ENCODE measurements at regions not wholly inside any gene's neighbourhood (a gene's known extent, or its start where the extent isn't known, plus 50 kb on each side); places are given as distances from the start of the nearest gene placed in this dataset.

GRCh38 chr2:58876126-58876525, 635.0 kb upstream of the FANCL start:
- no peak for DNase-seq
- no peak overlapping the region for H3K4me3 ChIP-seq (ENCODE audit: low read length)
- H3K36me3 ChIP-seq (ENCODE audit: control insufficient read depth, insufficient read depth, low read length): no peaks in the 10 kb centered on the region
- Mint-ChIP-seq H3K27me3 (ENCODE audit: insufficient read depth) (no peaks in the 10 kb centered on the region), H3K9me3 (no peaks in the 10 kb centered on the region), H3K36me3 (ENCODE audit: low read depth) (no peaks in the 10 kb centered on the region), H3K4me3 (no peak overlapping the region), H3K4me1 (peaks cover 2% of the 10 kb centered on the region), H3K27ac (no peak overlapping the region)
- H3K9ac ChIP-seq (ENCODE audit: extremely low read depth, low read length, poor library complexity, severe bottlenecking): no peak overlapping the region
- peaks cover 5% of the 10 kb centered on the region for H3K4me1 ChIP-seq (ENCODE audit: control insufficient read depth, insufficient read depth, low read length)
- no peaks in the 10 kb centered on the region for H3K9me3 ChIP-seq (ENCODE audit: control insufficient read depth, low read length)
- 92% methylated on average over 2 of the region's 2 CpGs; no CpG with 5 or more reads in 1 of the 2 experiments for WGBS, 2 experiments (ENCODE audit: insufficient coverage in 1 of 2, insufficient read length in 1 of 2)
- H3K27me3 ChIP-seq (ENCODE audit: control insufficient read depth, insufficient read depth, low read length, poor library complexity, severe bottlenecking): no peaks in the 10 kb centered on the region
- no peak overlapping the region for H3K27ac ChIP-seq (ENCODE audit: low read depth, low read length)
- no peak for TF ChIP-seq CTCF (conservative IDR thresholded peaks at IDR 0.05)

- peaks cover 2% of the 10 kb centered on the region for H3K4me1 Mint-ChIP-seq
- Histone ChIP-seq H3K4me1 (ENCODE audit: control insufficient read depth, insufficient read depth, low read length) (peaks cover 5% of the 10 kb centered on the region), H3K36me3 (ENCODE audit: control insufficient read depth, insufficient read depth, low read length) (no peaks in the 10 kb centered on the region), H3K9me3 (ENCODE audit: control insufficient read depth, low read length) (no peaks in the 10 kb centered on the region), H3K4me3 (ENCODE audit: low read length) (no peak overlapping the region), H3K9ac (ENCODE audit: extremely low read depth, low read length, poor library complexity, severe bottlenecking) (no peak overlapping the region), H3K27ac (ENCODE audit: low read depth, low read length) (no peak overlapping the region), H3K27me3 (ENCODE audit: control insufficient read depth, insufficient read depth, low read length, poor library complexity, severe bottlenecking) (no peaks in the 10 kb centered on the region)
- DNase-seq: no peak
- no peak overlapping the region for H3K27ac Mint-ChIP-seq
- no peak for TF ChIP-seq CTCF (conservative IDR thresholded peaks at IDR 0.05)
- H3K4me3 Mint-ChIP-seq: no peak overlapping the region
- no peaks in the 10 kb centered on the region for H3K9me3 Mint-ChIP-seq
- no peaks in the 10 kb centered on the region for H3K27me3 Mint-ChIP-seq (ENCODE audit: insufficient read depth)
- 77 to 85% methylated on average over 4 of the region's 4 CpGs for WGBS, 2 experiments (ENCODE audit: insufficient coverage in 1 of 2, insufficient read length in 1 of 2)
- H3K36me3 Mint-ChIP-seq (ENCODE audit: low read depth): no peaks in the 10 kb centered on the region
Observed at GRCh38 chr2:58875436-58875835, 634.3 kb upstream of the FANCL start.

- 93 to 100% methylated on average over 2 to 4 of the region's 4 CpGs for WGBS, 2 experiments (ENCODE audit: insufficient coverage in 1 of 2, insufficient read length in 1 of 2)
- H3K36me3 Mint-ChIP-seq (ENCODE audit: low read depth): no peaks in the 10 kb centered on the region
- no peaks in the 10 kb centered on the region for H3K27me3 Mint-ChIP-seq (ENCODE audit: insufficient read depth)
- H3K27ac Mint-ChIP-seq: no peak overlapping the region
- no peak overlapping the region for H3K4me3 ChIP-seq (ENCODE audit: low read length)
- H3K36me3 ChIP-seq (ENCODE audit: control insufficient read depth, insufficient read depth, low read length): no peaks in the 10 kb centered on the region
- no peaks in the 10 kb centered on the region for H3K9me3 Mint-ChIP-seq
- H3K27ac ChIP-seq (ENCODE audit: low read depth, low read length): no peak overlapping the region
- TF ChIP-seq CTCF (conservative IDR thresholded peaks at IDR 0.05): peak; percentile 81
- peaks cover 8% of the 10 kb centered on the region for H3K4me1 Mint-ChIP-seq
- H3K4me1 ChIP-seq (ENCODE audit: control insufficient read depth, insufficient read depth, low read length): peaks cover 5% of the 10 kb centered on the region
- no peak overlapping the region for H3K9ac ChIP-seq (ENCODE audit: extremely low read depth, low read length, poor library complexity, severe bottlenecking)
- no peaks in the 10 kb centered on the region for H3K9me3 ChIP-seq (ENCODE audit: control insufficient read depth, low read length)
- peak; percentile 53 for DNase-seq
- no peak overlapping the region for H3K4me3 Mint-ChIP-seq
- no peaks in the 10 kb centered on the region for H3K27me3 ChIP-seq (ENCODE audit: control insufficient read depth, insufficient read depth, low read length, poor library complexity, severe bottlenecking)
Observed at GRCh38 chr2:58871469-58872142, 630.5 kb upstream of the FANCL start.

Measured in endodermal cell (in vitro differentiated cells).